HCT116 (cell line): ENCODE measurements at regions not wholly inside any gene's neighbourhood (a gene's known extent, or its start where the extent isn't known, plus 50 kb on each side); places are given as distances from the start of the nearest gene placed in this dataset.

Experiments
- ATAC-seq: fragments of 200-7000 bp; cut with Tn5 transposase; 2 replicates; pipeline ENCODE4 v1.9.1; 2020; ENCODE audit warnings: mild to moderate bottlenecking, moderate library complexity
- BruUV-seq: library from RNA; stranded (reverse); fragments of 400-500 nt; replicated peaks from 2 replicates; lab custom pipeline; 2021; lab: Mats Ljungman, UMichigan
- CTCF ChIA-PET: fragments of 300-600 bp; sonication (Branson Sonifier 250); formaldehyde crosslinking; loops from one replicate; lab custom pipeline; 2021; ENCODE audit warnings: antibody characterized with exemption; lab: Charles Lee
- POLR2A ChIA-PET: fragments of 300-600, 350-600 bp; sonication (Branson Sonifier 250); formaldehyde crosslinking; loops from one replicate; lab custom pipeline; 2021; ENCODE audit warnings: antibody characterized with exemption; lab: Charles Lee
- RAD21 ChIA-PET, 2 experiments: fragments of 300-600 bp; sonication (Branson Sonifier 250); formaldehyde crosslinking; loops; one replicate each; lab custom pipeline; 2023; ENCODE audit warnings: low total read pairs in 2 of 2; ENCODE audit not compliant: uncharacterized antibody in 2 of 2, unreplicated experiment in 2 of 2, low non-redundant PET in 1 of 2; lab: Charles Lee
- DNase-seq: peaks from one replicate; pipeline ENCODE4 v3.0.0-alpha.2; 2010; ENCODE audit warnings: low read depth, low spot score
- H2AFZ ChIP-seq: fragments of 200-600 bp; shearing (Covaris generic), sonication (generic); 2 replicates; pipeline ENCODE4 v1.6.1; 2017; ENCODE audit warnings: low read depth, mixed run types, mixed read lengths, antibody characterized with exemption, low read length; ENCODE audit not compliant: poor library complexity, severe bottlenecking
- H3K27ac ChIP-seq: 2 replicates; pipeline ENCODE4 v1.5.1; 2012; ENCODE audit warnings: low read depth, low read length
- H3K27me3 ChIP-seq: fragments of 200-600 bp; sonication (generic); 2 replicates; pipeline ENCODE4 v1.6.1; 2016; ENCODE audit warnings: mixed run types, low read length, mixed read lengths; ENCODE audit not compliant: insufficient read depth
- H3K36me3 ChIP-seq, 2 experiments: fragments of 200-500 bp in 1 of 2; fragments of 200-600 bp in 1 of 2; sonication (Bioruptor generic) in 1 of 2; sonication (generic) in 1 of 2; 2 replicates each; pipeline versions ENCODE4 v1.5.1 to v1.6.1; 2014 to 2016; ENCODE audit warnings: low read length in 2 of 2, inconsistent platforms in 1 of 2, mixed read lengths in 1 of 2, mixed run types in 1 of 2; ENCODE audit not compliant: insufficient read depth in 2 of 2, control insufficient read depth in 1 of 2
- H3K4me1 ChIP-seq, 2 experiments: fragments of 200-600 bp in 1 of 2; sonication (generic) in 1 of 2; 2 replicates each; pipeline versions ENCODE4 v1.5.1 to v1.6.1; 2012 to 2017; ENCODE audit warnings: low read length in 2 of 2, inconsistent platforms in 1 of 2, mild to moderate bottlenecking in 1 of 2, mixed read lengths in 1 of 2, mixed run types in 1 of 2, moderate library complexity in 1 of 2; ENCODE audit not compliant: insufficient read depth in 2 of 2, control insufficient read depth in 1 of 2
- H3K4me2 ChIP-seq: fragments of 200-600 bp; sonication (generic); 2 replicates; pipeline ENCODE4 v1.6.1; 2017; ENCODE audit warnings: mixed run types, low read length, mixed read lengths
- H3K4me3 ChIP-seq, 2 experiments: fragments of 200-600 bp in 1 of 2; sonication (generic) in 1 of 2; replicated peaks in 1 of 2; 2 replicates each; pipeline ENCODE4 v1.5.1; 2011 to 2016; ENCODE audit warnings: low read length in 2 of 2, control low read depth in 1 of 2, low read depth in 1 of 2, mild to moderate bottlenecking in 1 of 2, mixed read lengths in 1 of 2, mixed run types in 1 of 2
- H3K79me2 ChIP-seq: fragments of 200-600 bp; sonication (generic); 2 replicates; pipeline ENCODE4 v1.6.1; 2017; ENCODE audit warnings: mild to moderate bottlenecking, mixed run types, low read length, moderate library complexity, mixed read lengths; ENCODE audit not compliant: insufficient read depth
- H3K9ac ChIP-seq: fragments of 200-600 bp; sonication (generic); 2 replicates; pipeline ENCODE4 v1.6.1; 2016; ENCODE audit warnings: low read length, mixed read lengths
- H3K9me2 ChIP-seq: fragments of 200-600 bp; sonication (generic), shearing (Covaris generic); 2 replicates; pipeline ENCODE4 v1.6.1; 2017; ENCODE audit warnings: mixed run types, mild to moderate bottlenecking, moderate library complexity; ENCODE audit not compliant: insufficient read depth
- H3K9me3 ChIP-seq, 2 experiments: fragments of 200-500 bp in 1 of 2; fragments of 200-600 bp in 1 of 2; sonication (Bioruptor generic) in 1 of 2; sonication (generic) in 1 of 2; 2 replicates each; pipeline ENCODE4 v1.6.1; 2014 to 2017; ENCODE audit warnings: low read length in 2 of 2, mixed read lengths in 2 of 2, inconsistent platforms in 1 of 2, low read depth in 1 of 2, mild to moderate bottlenecking in 1 of 2, mixed run types in 1 of 2, moderate library complexity in 1 of 2; ENCODE audit not compliant: control insufficient read depth in 1 of 2, insufficient read depth in 1 of 2
- H4K20me1 ChIP-seq: fragments of 200-600 bp; sonication (generic), shearing (Covaris generic); 2 replicates; pipeline ENCODE4 v1.6.1; 2017; ENCODE audit warnings: mixed run types, mild to moderate bottlenecking, moderate library complexity; ENCODE audit not compliant: insufficient read depth
- CBX3 ChIP-seq: IDR thresholded peaks from 2 replicates; pipeline ENCODE4 v1.6.1; 2012; ENCODE audit warnings: low read depth
- CTCF ChIP-seq, 3 experiments: fragments of 200-600 bp in 1 of 3; sonication (generic) in 1 of 3; IDR thresholded peaks in 2 of 3; conservative IDR thresholded peaks in 1 of 3; 2 replicates each; pipeline ENCODE4 v1.5.1; 2012 to 2017; ENCODE audit warnings: low read depth in 2 of 3, low read length in 2 of 3, antibody characterized with exemption in 1 of 3, borderline replicate concordance in 1 of 3, control low read depth in 1 of 3, mild to moderate bottlenecking in 1 of 3, mixed read lengths in 1 of 3, mixed run types in 1 of 3, moderate library complexity in 1 of 3; ENCODE audit not compliant: insufficient read depth in 1 of 3
- JUND ChIP-seq: IDR thresholded peaks from 2 replicates; pipeline ENCODE4 v1.6.1; 2012
- POLR2A ChIP-seq: IDR thresholded peaks from 2 replicates; pipeline ENCODE4 v1.7.0; 2011; ENCODE audit warnings: borderline replicate concordance; ENCODE audit not compliant: insufficient read depth, insufficient read length; ENCODE audit errors: extremely low read depth
- POLR2AphosphoS5 ChIP-seq: IDR thresholded peaks from 2 replicates; pipeline ENCODE4 v1.6.1; 2011; ENCODE audit warnings: mild to moderate bottlenecking, low read depth, low read length, moderate library complexity
- SIN3A ChIP-seq: IDR thresholded peaks from 2 replicates; pipeline ENCODE4 v1.6.1; 2012; ENCODE audit warnings: low read depth
- YY1 ChIP-seq: IDR thresholded peaks from 2 replicates; pipeline ENCODE4 v1.6.1; 2011; ENCODE audit warnings: low read length, low read depth, moderate library complexity, mild to moderate bottlenecking; ENCODE audit not compliant: insufficient replicate concordance; ENCODE audit errors: extremely low read depth
- intact Hi-C: fragments of 100-400 bp; cut with micrococcal nuclease; formaldehyde crosslinking; loops from 2 replicates; pipeline ENCODE4 v1.10.0; 2022

- Histone ChIP-seq H2AFZ (no peak overlapping the region), H3K4me3 (no peak overlapping the region), H3K4me1 (peaks cover 10 to 20% of the 10 kb centered on the region in 2 experiments), H3K79me2 (no peaks in the 10 kb centered on the region), H4K20me1 (no peaks in the 10 kb centered on the region), H3K9me3 (no peaks in the 10 kb centered on the region), H3K27ac (no peak overlapping the region), H3K36me3 (no peaks in the 10 kb centered on the region), H3K9ac (no peak overlapping the region), H3K27me3 (peaks cover 2% of the 10 kb centered on the region; the same call in 1 of the 2 replicates), H3K9me2 (no peaks in the 10 kb centered on the region), H3K4me2 (no peak overlapping the region)
- TF ChIP-seq YY1 (no peak), POLR2AphosphoS5 (no peak), JUND (no peak), POLR2A (no peak), CBX3 (no peak), CTCF (IDR thresholded peaks at IDR 0.05 in 2 of 3, conservative IDR thresholded peaks at IDR 0.05 in 1 of 3; ENCODE audit: borderline replicate concordance in 1 of 3, insufficient read depth in 1 of 3, low read depth in 2 of 3, low read length in 2 of 3) (no peak), SIN3A (no peak)
- CTCF ChIA-PET = interaction anchor here (1.9 kb wide), 1 partner anchor 101 kb away, joined by 4 read pairs; the partner anchor contains the start of gene RBPJ
- POLR2A ChIA-PET = no interaction called here
- RAD21 ChIA-PET = no interaction called here
- DNase-seq = no peak
- ATAC-seq = no peak
- no TSS peak for BruUV-seq
- intact Hi-C loops = no loop called here
These were observed 101.9 kb upstream of the RBPJ start for GRCh38 chr4:26218677-26219605.
